GM06990 (cell line): ENCODE measurements at regions not wholly inside any gene's neighbourhood (a gene's known extent, or its start where the extent isn't known, plus 50 kb on each side); places are given as distances from the start of the nearest gene placed in this dataset.

Experiments
- DNase-seq: peaks from one replicate; pipeline ENCODE4 v3.0.0-alpha.2; 2011; ENCODE audit not compliant: insufficient read length; ENCODE audit errors: extremely low read depth
- H3K27me3 ChIP-seq: replicated peaks from 2 replicates; pipeline ENCODE4 v1.6.0; 2011; ENCODE audit warnings: low read length; ENCODE audit not compliant: control insufficient read depth, insufficient read depth
- H3K36me3 ChIP-seq: 2 replicates; pipeline ENCODE4 v1.5.1; 2011; ENCODE audit warnings: low read length; ENCODE audit not compliant: control insufficient read depth, insufficient read depth
- H3K4me3 ChIP-seq: replicated peaks from 2 replicates; pipeline ENCODE4 v1.5.1; 2011; ENCODE audit warnings: low read depth, mild to moderate bottlenecking, control low read depth, low read length
- TF ChIP-seq, protein P1 (sequence below): IDR thresholded peaks from 2 replicates; pipeline ENCODE4 v1.5.1; 2011; ENCODE audit warnings: low read length, control low read depth, mild to moderate bottlenecking, inconsistent platforms; ENCODE audit not compliant: insufficient read depth, poor library complexity, severe bottlenecking

DNA sequence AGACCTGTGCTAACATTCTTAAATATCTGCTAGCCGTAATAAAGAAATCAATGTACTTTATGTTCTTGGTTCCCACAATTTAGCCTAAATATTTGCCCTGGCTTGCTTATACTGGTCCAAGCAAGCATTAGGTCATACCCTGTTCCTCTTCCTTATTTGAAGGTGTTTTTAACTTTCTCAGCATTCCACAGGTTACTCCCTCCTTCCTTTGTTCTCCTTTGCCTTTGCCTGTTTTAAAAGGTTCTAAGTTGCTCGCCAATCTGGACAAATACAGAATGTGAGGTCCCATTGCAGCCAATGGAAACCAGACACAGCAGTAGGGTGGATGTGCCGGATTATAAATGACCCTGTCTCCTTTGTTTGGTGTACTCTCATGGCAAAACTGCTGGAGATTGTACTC is 436.8 kb upstream of the PCDH7 start:
- Histone ChIP-seq H3K4me3 (no peak overlapping the region), H3K36me3 (no peaks in the 10 kb centered on the region), H3K27me3 (no peaks in the 10 kb centered on the region)
- TF ChIP-seq, protein P1, sequence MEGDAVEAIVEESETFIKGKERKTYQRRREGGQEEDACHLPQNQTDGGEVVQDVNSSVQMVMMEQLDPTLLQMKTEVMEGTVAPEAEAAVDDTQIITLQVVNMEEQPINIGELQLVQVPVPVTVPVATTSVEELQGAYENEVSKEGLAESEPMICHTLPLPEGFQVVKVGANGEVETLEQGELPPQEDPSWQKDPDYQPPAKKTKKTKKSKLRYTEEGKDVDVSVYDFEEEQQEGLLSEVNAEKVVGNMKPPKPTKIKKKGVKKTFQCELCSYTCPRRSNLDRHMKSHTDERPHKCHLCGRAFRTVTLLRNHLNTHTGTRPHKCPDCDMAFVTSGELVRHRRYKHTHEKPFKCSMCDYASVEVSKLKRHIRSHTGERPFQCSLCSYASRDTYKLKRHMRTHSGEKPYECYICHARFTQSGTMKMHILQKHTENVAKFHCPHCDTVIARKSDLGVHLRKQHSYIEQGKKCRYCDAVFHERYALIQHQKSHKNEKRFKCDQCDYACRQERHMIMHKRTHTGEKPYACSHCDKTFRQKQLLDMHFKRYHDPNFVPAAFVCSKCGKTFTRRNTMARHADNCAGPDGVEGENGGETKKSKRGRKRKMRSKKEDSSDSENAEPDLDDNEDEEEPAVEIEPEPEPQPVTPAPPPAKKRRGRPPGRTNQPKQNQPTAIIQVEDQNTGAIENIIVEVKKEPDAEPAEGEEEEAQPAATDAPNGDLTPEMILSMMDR: no peak
- no peak for DNase-seq

DNA sequence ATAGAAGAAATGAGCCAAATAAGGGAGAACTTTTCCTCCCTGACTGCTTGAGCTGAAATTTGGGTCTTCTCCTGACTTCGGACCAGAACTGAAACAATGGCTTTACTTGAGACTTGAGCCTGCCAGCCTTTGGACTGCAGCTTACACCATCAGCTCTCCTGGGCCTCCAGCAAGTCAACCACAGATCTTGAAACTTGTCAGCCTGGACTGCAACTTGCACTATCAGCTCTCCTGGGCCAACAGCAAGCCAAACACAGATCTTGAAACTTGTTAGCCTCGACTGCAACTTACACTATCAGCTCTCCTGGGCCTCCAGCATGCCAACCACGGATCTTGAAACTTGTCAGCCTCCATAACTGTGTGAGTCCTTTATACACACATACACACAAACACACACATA is 425.9 kb upstream of the PCDH7 start:
- no peak for DNase-seq
- H3K36me3 ChIP-seq: no peaks in the 10 kb centered on the region
- no peaks in the 10 kb centered on the region for H3K27me3 ChIP-seq
- TF ChIP-seq, protein P1: no peak
- H3K4me3 ChIP-seq: no peak overlapping the region

DNA sequence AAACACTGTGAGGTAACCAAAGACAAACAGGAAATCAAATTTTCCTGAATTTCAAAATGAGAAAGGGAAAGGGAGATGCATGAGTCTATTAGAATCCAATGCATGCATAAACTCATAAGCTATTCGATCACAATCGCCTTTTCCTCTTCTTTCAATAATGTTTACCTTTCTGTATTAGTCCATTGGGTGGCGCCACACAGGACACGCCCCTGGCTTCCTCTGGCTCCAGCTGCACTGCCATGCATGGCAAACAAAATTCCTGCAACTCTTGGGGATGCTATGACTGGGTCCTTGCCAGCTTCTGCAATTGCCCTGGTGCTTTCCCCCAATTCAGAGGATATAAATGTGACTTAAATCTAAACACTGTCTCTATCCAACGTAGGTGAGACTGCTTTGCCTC is 424.5 kb upstream of the PCDH7 start:
- DNase-seq: no peak
- Histone ChIP-seq H3K27me3 (no peaks in the 10 kb centered on the region), H3K4me3 (no peak overlapping the region), H3K36me3 (no peaks in the 10 kb centered on the region)
- TF ChIP-seq, protein P1: no peak

GRCh38 chr4:30314001-30314400 is 406.2 kb upstream of the PCDH7 start:
- TF ChIP-seq, protein P1: no peak
- Histone ChIP-seq H3K4me3 (no peak overlapping the region), H3K27me3 (no peaks in the 10 kb centered on the region), H3K36me3 (no peaks in the 10 kb centered on the region)
- no peak for DNase-seq

DNA sequence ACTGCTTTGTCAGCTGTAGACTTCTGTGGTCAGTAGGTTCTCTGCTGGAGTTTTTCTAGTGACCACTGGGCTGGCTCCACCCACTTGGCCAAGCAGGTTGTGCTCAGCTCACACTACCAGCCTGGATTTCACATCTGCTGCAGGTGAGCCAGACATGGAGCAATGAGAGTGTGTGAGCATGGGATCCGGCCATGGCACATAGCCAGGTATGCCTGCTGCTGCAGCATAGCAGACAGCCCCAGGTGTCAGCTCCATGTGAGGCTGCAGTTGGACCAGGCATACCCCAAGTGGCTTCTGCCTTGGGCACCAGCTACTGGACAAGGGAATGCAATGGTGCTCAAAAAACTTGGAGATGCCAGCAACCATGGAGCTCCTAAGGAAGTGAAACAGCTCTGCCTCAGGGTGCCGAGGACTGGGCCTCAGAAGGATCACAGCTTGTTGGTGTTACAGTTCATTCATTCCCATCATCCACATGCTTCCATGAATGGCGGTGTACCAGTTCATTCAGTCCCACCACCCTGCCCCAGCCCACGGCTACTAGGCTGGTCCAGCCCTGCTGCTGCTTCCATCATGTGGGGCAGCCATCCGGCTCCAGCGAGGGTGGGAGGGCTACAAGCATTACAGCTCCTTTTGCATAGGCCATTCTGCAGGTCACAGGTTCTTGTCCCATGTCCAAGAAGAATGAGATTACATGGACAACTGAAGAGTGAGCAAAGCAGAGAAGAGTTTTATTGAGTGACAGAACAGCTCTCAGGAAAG is 389.1 kb upstream of the PCDH7 start:
- Histone ChIP-seq H3K4me3 (no peak overlapping the region), H3K27me3 (no peaks in the 10 kb centered on the region), H3K36me3 (no peaks in the 10 kb centered on the region)
- TF ChIP-seq, protein P1: no peak
- DNase-seq: no peak

GRCh38 chr4:30341731-30342130 is 378.4 kb upstream of the PCDH7 start:
- Histone ChIP-seq H3K36me3 (no peaks in the 10 kb centered on the region), H3K4me3 (no peak overlapping the region), H3K27me3 (no peaks in the 10 kb centered on the region)
- TF ChIP-seq, protein P1: no peak
- DNase-seq: no peak
